ENCODE measurements at regions not wholly inside any gene's neighbourhood (a gene's known extent, or its start where the extent isn't known, plus 50 kb on each side); places are given as distances from the start of the nearest gene placed in this dataset.

GRCh38 chr6:47360388-47360787, 50.7 kb upstream of the TNFRSF21 start:
- no peak overlapping the region for H3K4me3 ChIP-seq (ENCODE audit: low read depth, low read length)
- H3K27me3 ChIP-seq (ENCODE audit: control insufficient read depth, insufficient read depth, low read length): no peaks in the 10 kb centered on the region
- POLR2A ChIA-PET: no interaction called here
- no peak for DNase-seq (ENCODE audit: low read depth)
- CTCF ChIA-PET: no interaction called here
- no peaks in the 10 kb centered on the region for H3K36me3 ChIP-seq (ENCODE audit: control insufficient read depth, insufficient read depth, low read length)
- TF ChIP-seq, protein P1, sequence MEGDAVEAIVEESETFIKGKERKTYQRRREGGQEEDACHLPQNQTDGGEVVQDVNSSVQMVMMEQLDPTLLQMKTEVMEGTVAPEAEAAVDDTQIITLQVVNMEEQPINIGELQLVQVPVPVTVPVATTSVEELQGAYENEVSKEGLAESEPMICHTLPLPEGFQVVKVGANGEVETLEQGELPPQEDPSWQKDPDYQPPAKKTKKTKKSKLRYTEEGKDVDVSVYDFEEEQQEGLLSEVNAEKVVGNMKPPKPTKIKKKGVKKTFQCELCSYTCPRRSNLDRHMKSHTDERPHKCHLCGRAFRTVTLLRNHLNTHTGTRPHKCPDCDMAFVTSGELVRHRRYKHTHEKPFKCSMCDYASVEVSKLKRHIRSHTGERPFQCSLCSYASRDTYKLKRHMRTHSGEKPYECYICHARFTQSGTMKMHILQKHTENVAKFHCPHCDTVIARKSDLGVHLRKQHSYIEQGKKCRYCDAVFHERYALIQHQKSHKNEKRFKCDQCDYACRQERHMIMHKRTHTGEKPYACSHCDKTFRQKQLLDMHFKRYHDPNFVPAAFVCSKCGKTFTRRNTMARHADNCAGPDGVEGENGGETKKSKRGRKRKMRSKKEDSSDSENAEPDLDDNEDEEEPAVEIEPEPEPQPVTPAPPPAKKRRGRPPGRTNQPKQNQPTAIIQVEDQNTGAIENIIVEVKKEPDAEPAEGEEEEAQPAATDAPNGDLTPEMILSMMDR (IDR thresholded peaks at IDR 0.05; ENCODE audit: insufficient read depth, low read depth, low read length): no peak

- DNase-seq (ENCODE audit: low read depth): no peak
- TF ChIP-seq, protein P1 (IDR thresholded peaks at IDR 0.05; ENCODE audit: insufficient read depth, low read depth, low read length): no peak
- CTCF ChIA-PET: no interaction called here
- Histone ChIP-seq H3K36me3 (ENCODE audit: control insufficient read depth, insufficient read depth, low read length) (no peaks in the 10 kb centered on the region), H3K4me3 (ENCODE audit: low read depth, low read length) (no peak overlapping the region), H3K27me3 (ENCODE audit: control insufficient read depth, insufficient read depth, low read length) (no peaks in the 10 kb centered on the region)
- POLR2A ChIA-PET: no interaction called here
Observed at GRCh38 chr6:47362857-47363461, 53.3 kb upstream of the TNFRSF21 start.

GRCh38 chr6:47363736-47364135, 54.0 kb upstream of the TNFRSF21 start:
- Histone ChIP-seq H3K27me3 (ENCODE audit: control insufficient read depth, insufficient read depth, low read length) (no peaks in the 10 kb centered on the region), H3K36me3 (ENCODE audit: control insufficient read depth, insufficient read depth, low read length) (no peaks in the 10 kb centered on the region), H3K4me3 (ENCODE audit: low read depth, low read length) (no peak overlapping the region)
- TF ChIP-seq, protein P1 (IDR thresholded peaks at IDR 0.05; ENCODE audit: insufficient read depth, low read depth, low read length): no peak
- no peak for DNase-seq (ENCODE audit: low read depth)
- ChIA-PET POLR2A (no interaction called here), CTCF (no interaction called here)

- Histone ChIP-seq H3K27me3 (ENCODE audit: control insufficient read depth, insufficient read depth, low read length) (no peaks in the 10 kb centered on the region), H3K4me3 (ENCODE audit: low read depth, low read length) (no peak overlapping the region), H3K36me3 (ENCODE audit: control insufficient read depth, insufficient read depth, low read length) (no peaks in the 10 kb centered on the region)
- ChIA-PET POLR2A (no interaction called here), CTCF (no interaction called here)
- no peak for DNase-seq (ENCODE audit: low read depth)
- TF ChIP-seq, protein P1 (IDR thresholded peaks at IDR 0.05; ENCODE audit: insufficient read depth, low read depth, low read length): no peak
Observed at GRCh38 chr6:47366335-47366890, 56.7 kb upstream of the TNFRSF21 start.

DNA sequence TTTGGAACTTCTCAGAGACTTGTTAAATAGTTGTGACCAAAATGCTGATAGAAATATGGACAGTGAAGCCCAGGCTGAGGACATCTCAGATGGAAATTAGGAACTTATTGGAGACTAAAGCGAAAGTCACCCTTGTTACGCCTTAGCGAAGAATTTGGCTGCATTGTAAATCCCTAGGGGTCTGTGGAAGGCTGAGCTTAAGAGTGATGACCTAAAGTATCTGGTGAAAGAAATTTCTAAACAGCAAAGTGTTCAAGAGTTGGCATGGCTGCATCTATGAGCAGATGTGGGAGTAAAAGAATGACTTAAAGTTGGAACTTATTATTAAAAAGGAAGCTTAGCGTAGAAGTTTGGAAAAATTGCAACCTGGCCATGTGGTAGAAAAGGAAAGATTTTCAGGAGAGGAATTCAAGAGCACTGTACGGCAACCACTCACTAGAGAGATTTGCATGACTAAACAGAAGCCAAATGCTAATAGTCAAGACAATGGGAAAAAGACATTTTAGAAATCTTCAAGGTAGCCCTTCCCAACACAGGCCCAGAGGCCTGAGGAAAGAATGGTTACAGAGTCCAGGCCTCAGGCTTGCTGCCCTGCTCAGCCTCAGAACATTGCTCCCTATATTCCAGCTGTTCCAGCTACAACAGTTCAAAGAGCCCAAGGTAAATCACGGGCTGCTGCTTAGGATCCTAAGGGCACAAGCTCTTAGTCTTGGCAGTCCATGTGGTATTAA, 61.6 kb upstream of the TNFRSF21 start:
- Histone ChIP-seq H3K27me3 (ENCODE audit: control insufficient read depth, insufficient read depth, low read length) (no peaks in the 10 kb centered on the region), H3K36me3 (ENCODE audit: control insufficient read depth, insufficient read depth, low read length) (no peaks in the 10 kb centered on the region), H3K4me3 (ENCODE audit: low read depth, low read length) (no peak overlapping the region)
- TF ChIP-seq, protein P1 (IDR thresholded peaks at IDR 0.05; ENCODE audit: insufficient read depth, low read depth, low read length): no peak
- CTCF ChIA-PET: interaction anchor here (0.6 kb wide), 1 partner anchor 284 kb away, joined by 3 read pairs; no protein-coding TSS in a partner anchor
- no peak for DNase-seq (ENCODE audit: low read depth)
- POLR2A ChIA-PET: no interaction called here
